SK-N-MC (cell line): ENCODE measurements at regions not wholly inside any gene's neighbourhood (a gene's known extent, or its start where the extent isn't known, plus 50 kb on each side); places are given as distances from the start of the nearest gene placed in this dataset.

ENCODE experiments used
- EZH2 ChIP-seq: fragments of 200-600 bp; sonication (generic); IDR thresholded peaks from one replicate; pipeline ENCODE4 v1.6.1; 2017; ENCODE audit warnings: antibody characterized with exemption
- FOXP2 ChIP-seq: optimal IDR thresholded peaks from 2 replicates; pipeline ENCODE3; 2011; ENCODE audit warnings: mild to moderate bottlenecking, moderate library complexity; ENCODE audit not compliant: insufficient read depth; ENCODE audit errors: extremely low read length, control extremely low read depth
- POLR2AphosphoS5 ChIP-seq: IDR thresholded peaks from 2 replicates; pipeline ENCODE4 v1.6.1; 2012; ENCODE audit warnings: mild to moderate bottlenecking, low read depth, low read length, borderline replicate concordance

GRCh38 chr2:36174920-36175319, 180.7 kb upstream of the CRIM1 start:
- TF ChIP-seq POLR2AphosphoS5 = no peak
- TF ChIP-seq FOXP2 = no peak
- TF ChIP-seq EZH2 = no peak
